Smooth muscle cell (in vitro differentiated cells): ENCODE measurements at regions not wholly inside any gene's neighbourhood (a gene's known extent, or its start where the extent isn't known, plus 50 kb on each side); places are given as distances from the start of the nearest gene placed in this dataset.
"Not testable (repeated sequence)": the region's sequence is repeated elsewhere in the genome, so short reads cannot be mapped to it uniquely, and the experiment has no call there.

Experiments
- DNase-seq: peaks from one replicate; lab custom pipeline; 2025; ENCODE audit not compliant: unreplicated experiment; lab: John Stamatoyannopoulos, UW
- H2AFZ ChIP-seq: fragments of 200-600 bp; sonication (generic); 2 replicates; pipeline ENCODE4 v1.6.0; 2016; ENCODE audit warnings: antibody characterized with exemption, low read depth, mild to moderate bottlenecking
- H3F3A ChIP-seq: fragments of 200-600 bp; sonication (generic); 2 replicates; pipeline ENCODE4 v1.6.0; 2017; ENCODE audit warnings: antibody characterized with exemption, low read depth
- H3K27ac ChIP-seq: fragments of 200-600 bp; sonication (generic); 2 replicates; pipeline ENCODE4 v1.5.1; 2016; ENCODE audit warnings: low read depth, mild to moderate bottlenecking
- H3K27me3 ChIP-seq: fragments of 200-600 bp; sonication (generic); 2 replicates; pipeline ENCODE4 v1.6.1; 2016; ENCODE audit warnings: low read depth, mild to moderate bottlenecking
- H3K36me3 ChIP-seq: fragments of 200-600 bp; sonication (generic); 2 replicates; pipeline ENCODE4 v1.5.1; 2016; ENCODE audit warnings: low read depth
- H3K4me1 ChIP-seq: fragments of 200-600 bp; sonication (generic); 2 replicates; pipeline ENCODE4 v1.5.1; 2016; ENCODE audit warnings: low read depth
- H3K4me2 ChIP-seq: fragments of 200-600 bp; sonication (generic); 2 replicates; pipeline ENCODE4 v1.6.0; 2016; ENCODE audit warnings: mild to moderate bottlenecking
- H3K4me3 ChIP-seq: fragments of 200-600 bp; sonication (generic); 2 replicates; pipeline ENCODE4 v1.5.1; 2016; ENCODE audit warnings: mild to moderate bottlenecking
- H3K79me2 ChIP-seq: fragments of 200-600 bp; sonication (generic); 2 replicates; pipeline ENCODE4 v1.6.0; 2016; ENCODE audit warnings: low read depth, mild to moderate bottlenecking
- H3K9ac ChIP-seq: fragments of 200-600 bp; sonication (generic); 2 replicates; pipeline ENCODE4 v1.6.0; 2016; ENCODE audit warnings: low read depth
- H3K9me3 ChIP-seq: fragments of 200-600 bp; sonication (generic); replicated peaks from 2 replicates; pipeline ENCODE4 v1.5.1; 2016; ENCODE audit warnings: low read depth
- H4K20me1 ChIP-seq: fragments of 200-600 bp; sonication (generic); 2 replicates; pipeline ENCODE4 v1.6.0; 2016; ENCODE audit warnings: low read depth
- CTCF ChIP-seq: fragments of 200-600 bp; sonication (generic); IDR thresholded peaks from 2 replicates; pipeline ENCODE4 v1.5.1; 2017; ENCODE audit warnings: borderline replicate concordance, mild to moderate bottlenecking, antibody characterized with exemption; ENCODE audit not compliant: insufficient read depth, poor library complexity, severe bottlenecking
- WGBS: methylation state at CpG from one replicate; pipeline ENCODE4 v1.1.7; 2016; ENCODE audit warnings: low lambda C conversion rate; 5-methylcytosine and 5-hydroxymethylcytosine counted together

DNA sequence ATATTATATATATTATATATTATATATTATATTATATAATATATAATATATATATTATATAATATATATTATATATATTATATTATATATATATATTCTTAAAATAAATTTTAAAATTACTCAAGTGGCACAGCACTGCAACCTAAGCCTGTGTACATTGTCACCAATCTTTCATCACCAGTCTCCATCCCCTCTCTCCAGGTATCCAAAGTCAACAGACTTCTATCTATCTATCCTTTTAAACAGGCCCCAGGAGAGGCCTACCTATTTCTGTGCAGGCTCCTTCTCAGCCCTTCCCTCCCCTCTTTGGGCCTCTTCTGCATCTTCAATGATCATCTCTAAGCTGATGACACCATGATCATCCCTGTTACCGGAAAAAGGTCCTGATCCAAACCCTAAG is 111.7 kb downstream of the RHOU start:
- Histone ChIP-seq H3K79me2 (no peaks in the 10 kb centered on the region), H3K36me3 (no peaks in the 10 kb centered on the region), H4K20me1 (no peaks in the 10 kb centered on the region), H3F3A (peaks cover 7% of the 10 kb centered on the region), H3K4me2 (no peak overlapping the region), H2AFZ (no peak overlapping the region), H3K27ac (no peak overlapping the region), H3K27me3 (no peaks in the 10 kb centered on the region), H3K9me3 (no peaks in the 10 kb centered on the region), H3K9ac (no peak overlapping the region), H3K4me3 (no peak overlapping the region), H3K4me1 (peaks cover 20% of the 10 kb centered on the region)
- 93% methylated on average over 1 of the region's 1 CpG for WGBS
- no peak for DNase-seq
- TF ChIP-seq CTCF: no peak

DNA sequence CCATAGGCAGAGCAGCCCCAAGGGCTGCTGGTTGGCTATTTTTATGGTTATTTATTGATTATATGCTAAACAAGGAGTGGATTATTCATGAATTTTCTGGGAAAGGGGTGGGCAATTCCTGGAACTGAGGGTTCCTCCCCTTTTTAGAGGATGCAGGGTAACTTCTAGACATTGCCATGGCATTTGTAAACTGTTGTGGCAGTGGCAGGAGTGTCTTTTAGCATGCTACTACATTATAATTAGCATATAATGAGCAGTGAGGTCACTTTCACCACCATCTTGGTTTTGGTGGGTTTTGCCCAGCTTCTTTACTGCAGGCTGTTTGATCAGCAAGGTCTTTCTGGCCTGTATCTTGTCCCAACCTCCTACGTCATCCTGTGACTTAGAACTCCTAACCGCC is 112.2 kb downstream of the RHOU start:
- 100% methylated on average over 2 of the region's 2 CpGs for WGBS
- not testable (repeated sequence) for H3K4me2 ChIP-seq, H3K27ac ChIP-seq

DNA sequence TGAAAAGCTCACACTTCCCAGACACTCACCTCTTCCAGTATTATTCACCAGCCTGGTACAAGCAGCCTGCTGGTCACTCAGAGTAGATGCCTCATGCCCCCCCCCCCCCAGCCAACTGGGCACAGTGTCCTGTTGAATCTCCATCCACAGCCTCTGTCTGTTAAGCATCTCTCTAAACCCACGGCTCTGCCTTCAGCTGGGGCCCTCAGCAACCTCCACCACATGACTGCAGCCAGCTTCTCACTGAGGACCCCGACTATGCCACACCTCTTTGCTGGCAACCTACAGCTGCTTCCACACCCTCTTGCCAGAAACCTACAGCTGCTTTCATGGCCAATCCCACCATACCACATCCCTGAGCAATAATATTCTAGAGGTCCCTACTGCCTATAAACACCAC is 113.1 kb downstream of the RHOU start:
- Histone ChIP-seq H3K79me2 (no peaks in the 10 kb centered on the region), H4K20me1 (no peaks in the 10 kb centered on the region), H3K4me1 (peaks cover 20% of the 10 kb centered on the region), H2AFZ (no peak overlapping the region), H3K27ac (peak overlapping the region; percentile 88), H3F3A (peaks cover 7% of the 10 kb centered on the region), H3K4me2 (no peak overlapping the region), H3K9me3 (no peaks in the 10 kb centered on the region), H3K36me3 (no peaks in the 10 kb centered on the region), H3K4me3 (no peak overlapping the region), H3K27me3 (no peaks in the 10 kb centered on the region), H3K9ac (no peak overlapping the region)
- 41% methylated on average over 2 of the region's 2 CpGs for WGBS
- DNase-seq: no peak
- TF ChIP-seq CTCF: no peak

More for the DNA sequence above, 112.2 kb downstream of the RHOU start:
- not testable (repeated sequence) for H3K36me3 ChIP-seq, H3K9me3 ChIP-seq, H4K20me1 ChIP-seq, H2AFZ ChIP-seq, H3K4me3 ChIP-seq, H3K27me3 ChIP-seq, DNase-seq, H3K9ac ChIP-seq, H3K79me2 ChIP-seq, H3F3A ChIP-seq
- peaks cover 20% of the 10 kb centered on the region for H3K4me1 ChIP-seq

DNA sequence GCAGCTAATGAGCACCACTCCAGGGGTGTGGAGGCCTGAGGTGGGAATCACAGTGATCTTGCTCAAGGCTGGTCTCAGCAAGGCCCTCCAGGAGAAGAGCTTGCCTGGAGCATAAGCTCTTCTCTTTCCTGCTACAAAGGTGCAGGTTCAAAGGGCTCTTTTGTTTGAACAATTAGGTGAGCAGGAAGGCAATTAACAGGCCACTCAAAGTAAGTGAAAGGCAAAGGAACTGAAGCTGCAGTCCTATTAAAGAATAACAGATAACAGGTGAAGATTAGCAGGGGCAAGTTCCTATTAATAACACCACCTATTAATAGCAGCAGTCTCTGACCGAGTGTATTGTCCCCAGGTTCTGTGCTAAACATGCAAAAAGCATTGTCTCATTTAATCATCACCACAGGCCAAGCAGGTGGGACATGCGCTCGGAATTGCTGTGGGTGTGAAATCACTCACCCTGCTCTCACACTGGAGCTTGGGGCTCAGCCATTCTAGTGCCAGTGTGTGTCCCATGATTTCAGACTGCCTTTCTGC is 113.8 kb downstream of the RHOU start:
- no peaks in the 10 kb centered on the region for H4K20me1 ChIP-seq
- H3F3A ChIP-seq: peaks cover 7% of the 10 kb centered on the region
- H3K4me1 ChIP-seq: peaks cover 20% of the 10 kb centered on the region
- H2AFZ ChIP-seq: no peak overlapping the region
- H3K27me3 ChIP-seq: no peaks in the 10 kb centered on the region
- peak overlapping the region; percentile 73 for H3K9ac ChIP-seq
- no peaks in the 10 kb centered on the region for H3K36me3 ChIP-seq
- H3K4me2 ChIP-seq: no peak overlapping the region
- no peaks in the 10 kb centered on the region for H3K79me2 ChIP-seq
- TF ChIP-seq CTCF: no peak
- no peaks in the 10 kb centered on the region for H3K9me3 ChIP-seq
- 68% methylated on average over 3 of the region's 3 CpGs for WGBS
- no peak for DNase-seq
- H3K4me3 ChIP-seq: no peak overlapping the region
- peak overlapping the region; percentile 88 for H3K27ac ChIP-seq
